Stimulated activated CD4-positive, alpha-beta T cell treated with anti-CD3 and anti-CD28 coated beads, Interleukin-1b, Interleukin-23, amount 100 ng/mL, for 48 hours (primary cell): ENCODE measurements at regions not wholly inside any gene's neighbourhood (a gene's known extent, or its start where the extent isn't known, plus 50 kb on each side); places are given as distances from the start of the nearest gene placed in this dataset.

ENCODE experiments used
- DNase-seq: peaks from one replicate; pipeline ENCODE4 v3.0.0-alpha.2; 2020

GRCh38 chr14:97311411-97311810 lies 514.2 kb downstream of the VRK1 start:
- no peak for DNase-seq

GRCh38 chr14:97312910-97313309 lies 515.7 kb downstream of the VRK1 start:
- no peak for DNase-seq

- no peak for DNase-seq
Observed at GRCh38 chr14:97315790-97316189, 518.6 kb downstream of the VRK1 start.

- DNase-seq = no peak
Observed at GRCh38 chr14:97318380-97318779, 521.2 kb downstream of the VRK1 start.

GRCh38 chr14:97319691-97320090 lies 522.5 kb downstream of the VRK1 start:
- DNase-seq = no peak

GRCh38 chr14:97328743-97329142 lies 531.6 kb downstream of the VRK1 start:
- DNase-seq = no peak

- no peak for DNase-seq
Observed at GRCh38 chr14:97329701-97330100, 532.5 kb downstream of the VRK1 start.

- no peak for DNase-seq
Observed at GRCh38 chr14:97331058-97331457, 533.9 kb downstream of the VRK1 start.

GRCh38 chr14:97331526-97331925 lies 534.3 kb downstream of the VRK1 start:
- no peak for DNase-seq

GRCh38 chr14:97336179-97336578 lies 539.0 kb downstream of the VRK1 start:
- DNase-seq = no peak

GRCh38 chr14:97336816-97337215 lies 539.6 kb downstream of the VRK1 start:
- no peak for DNase-seq

GRCh38 chr14:97337267-97337666 lies 540.1 kb downstream of the VRK1 start:
- DNase-seq = no peak

- no peak for DNase-seq
Observed at GRCh38 chr14:97337670-97338069, 540.5 kb downstream of the VRK1 start.

GRCh38 chr14:97344666-97345065 lies 547.5 kb downstream of the VRK1 start:
- no peak for DNase-seq

- DNase-seq = no peak
Observed at GRCh38 chr14:97346675-97347074, 549.5 kb downstream of the VRK1 start.

GRCh38 chr14:97349463-97349862 lies 552.3 kb downstream of the VRK1 start:
- DNase-seq = no peak

- no peak for DNase-seq
Observed at GRCh38 chr14:97349946-97350345, 552.8 kb downstream of the VRK1 start.

GRCh38 chr14:97350415-97350814 lies 553.2 kb downstream of the VRK1 start:
- no peak for DNase-seq

GRCh38 chr14:97350894-97351731 lies 553.9 kb downstream of the VRK1 start:
- DNase-seq = no peak

- no peak for DNase-seq
Observed at GRCh38 chr14:97353102-97353501, 555.9 kb downstream of the VRK1 start.

GRCh38 chr14:97354119-97354722 lies 557.0 kb downstream of the VRK1 start:
- DNase-seq = no peak

GRCh38 chr14:97359341-97359740 lies 562.2 kb downstream of the VRK1 start:
- no peak for DNase-seq

- DNase-seq = no peak
Observed at GRCh38 chr14:97361181-97361580, 564.0 kb downstream of the VRK1 start.

GRCh38 chr14:97361958-97362357 lies 564.8 kb downstream of the VRK1 start:
- DNase-seq = no peak

- no peak for DNase-seq
Observed at GRCh38 chr14:97366400-97366799, 569.2 kb downstream of the VRK1 start.
